HG02678 (cell line): ENCODE measurements at regions not wholly inside any gene's neighbourhood (a gene's known extent, or its start where the extent isn't known, plus 50 kb on each side); places are given as distances from the start of the nearest gene placed in this dataset.

Experiments used
- ATAC-seq: cut with Tn5 transposase; IDR thresholded peaks from one replicate; pipeline ENCODE4 v1.9.1; 2021; ENCODE audit warnings: mild to moderate bottlenecking, moderate library complexity; ENCODE audit not compliant: unreplicated experiment

GRCh38 chr12:92290886-92291285, 145.2 kb upstream of the BTG1 start:
- ATAC-seq: no peak

- ATAC-seq: no peak
These were observed 144.7 kb upstream of the BTG1 start for GRCh38 chr12:92290350-92290695.

GRCh38 chr12:92289629-92290349, 144.1 kb upstream of the BTG1 start:
- ATAC-seq: no peak

GRCh38 chr12:92288561-92288960, 142.9 kb upstream of the BTG1 start:
- no peak for ATAC-seq

- ATAC-seq: no peak
These were observed 132.8 kb upstream of the BTG1 start for GRCh38 chr12:92278378-92278828.

GRCh38 chr12:92277795-92278194, 132.1 kb upstream of the BTG1 start:
- no peak for ATAC-seq

- ATAC-seq: no peak
These were observed 130.6 kb upstream of the BTG1 start for GRCh38 chr12:92276276-92276675.

GRCh38 chr12:92275443-92276154, 130.0 kb upstream of the BTG1 start:
- ATAC-seq: no peak

- no peak for ATAC-seq
These were observed 127.4 kb upstream of the BTG1 start for GRCh38 chr12:92273076-92273475.

GRCh38 chr12:92272061-92272964, 126.7 kb upstream of the BTG1 start:
- ATAC-seq: no peak

- no peak for ATAC-seq
These were observed 125.7 kb upstream of the BTG1 start for GRCh38 chr12:92271341-92271740.

GRCh38 chr12:92270521-92270920, 124.9 kb upstream of the BTG1 start:
- no peak for ATAC-seq

GRCh38 chr12:92268946-92269345, 123.3 kb upstream of the BTG1 start:
- no peak for ATAC-seq

GRCh38 chr12:92261692-92262091, 116.0 kb upstream of the BTG1 start:
- no peak for ATAC-seq

- no peak for ATAC-seq
These were observed 115.4 kb upstream of the BTG1 start for GRCh38 chr12:92261071-92261470.

GRCh38 chr12:92259696-92260251, 114.1 kb upstream of the BTG1 start:
- no peak for ATAC-seq

GRCh38 chr12:92259291-92259690, 113.6 kb upstream of the BTG1 start:
- no peak for ATAC-seq

- no peak for ATAC-seq
These were observed 111.6 kb upstream of the BTG1 start for GRCh38 chr12:92257261-92257660.

- no peak for ATAC-seq
These were observed 110.1 kb upstream of the BTG1 start for GRCh38 chr12:92255741-92256140.

- ATAC-seq: no peak
These were observed 107.7 kb upstream of the BTG1 start for GRCh38 chr12:92253301-92253700.

- no peak for ATAC-seq
These were observed 103.3 kb upstream of the BTG1 start for GRCh38 chr12:92248977-92249376.
